Loucy (cell line): ENCODE measurements at regions not wholly inside any gene's neighbourhood (a gene's known extent, or its start where the extent isn't known, plus 50 kb on each side); places are given as distances from the start of the nearest gene placed in this dataset.
"Not testable (repeated sequence)": the region's sequence is repeated elsewhere in the genome, so short reads cannot be mapped to it uniquely, and the experiment has no call there.

Source experiments
- H2AFZ ChIP-seq: fragments of 200-600 bp; sonication (generic); 2 replicates; pipeline ENCODE4 v1.6.0; 2016; ENCODE audit warnings: antibody characterized with exemption, mild to moderate bottlenecking, low read length, moderate library complexity
- H3F3A ChIP-seq: fragments of 200-600 bp; 2 replicates; pipeline ENCODE4 v1.6.0; 2016; ENCODE audit warnings: antibody characterized with exemption, low read depth, mild to moderate bottlenecking
- H3K27me3 ChIP-seq: fragments of 200-600 bp; sonication (generic); 2 replicates; pipeline ENCODE4 v1.6.1; 2014; ENCODE audit warnings: low read length, mild to moderate bottlenecking; ENCODE audit not compliant: insufficient read depth, poor library complexity, severe bottlenecking
- H3K36me3 ChIP-seq: fragments of 200-600 bp; sonication (generic); 2 replicates; pipeline ENCODE4 v1.6.1; 2016; ENCODE audit warnings: low read length; ENCODE audit not compliant: insufficient read depth
- H3K4me1 ChIP-seq: fragments of 200-600 bp; sonication (generic); 2 replicates; pipeline ENCODE4 v1.5.1; 2014; ENCODE audit warnings: low read length, mild to moderate bottlenecking; ENCODE audit not compliant: insufficient read depth, poor library complexity, severe bottlenecking
- H3K4me2 ChIP-seq: fragments of 200-600 bp; sonication (generic); 2 replicates; pipeline ENCODE4 v1.6.0; 2014; ENCODE audit warnings: antibody characterized with exemption, low read length, low read depth, mild to moderate bottlenecking; ENCODE audit not compliant: poor library complexity, severe bottlenecking
- H3K4me3 ChIP-seq: fragments of 200-600 bp; sonication (generic); 2 replicates; pipeline ENCODE4 v1.5.1; 2014; ENCODE audit warnings: low read length, mild to moderate bottlenecking, mixed read lengths; ENCODE audit not compliant: poor library complexity, severe bottlenecking
- H3K79me2 ChIP-seq: fragments of 200-600 bp; sonication (generic); 2 replicates; pipeline ENCODE4 v1.6.1; 2014; ENCODE audit warnings: low read length; ENCODE audit not compliant: insufficient read depth
- H3K9ac ChIP-seq: fragments of 200-600 bp; sonication (generic); 2 replicates; pipeline ENCODE4 v1.6.0; 2014; ENCODE audit warnings: mild to moderate bottlenecking, low read depth, low read length, moderate library complexity; ENCODE audit not compliant: poor library complexity, severe bottlenecking
- H3K9me2 ChIP-seq: fragments of 200-600 bp; sonication (generic); replicated peaks from 2 replicates; pipeline ENCODE4 v1.6.1; 2016; ENCODE audit warnings: low read depth, low read length, mixed read lengths
- H3K9me3 ChIP-seq: fragments of 200-600 bp; sonication (generic); 2 replicates; pipeline ENCODE4 v1.6.1; 2014; ENCODE audit warnings: mild to moderate bottlenecking, antibody characterized with exemption, low read length, low read depth; ENCODE audit not compliant: insufficient read depth
- H4K20me1 ChIP-seq: fragments of 200-600 bp; sonication (generic); 2 replicates; pipeline ENCODE4 v1.6.0; 2014; ENCODE audit warnings: antibody characterized with exemption, low read length, mild to moderate bottlenecking; ENCODE audit not compliant: insufficient read depth, poor library complexity, severe bottlenecking
- CTCF ChIP-seq: fragments of 200-600 bp; sonication (generic); conservative IDR thresholded peaks from 2 replicates; pipeline ENCODE4 v1.5.1; 2014; ENCODE audit warnings: mild to moderate bottlenecking, antibody characterized with exemption, low read length
- EZH2phosphoT487 ChIP-seq: fragments of 200-600 bp; IDR thresholded peaks from 2 replicates; pipeline ENCODE4 v1.6.1; 2018; ENCODE audit warnings: antibody characterized with exemption, mild to moderate bottlenecking, moderate library complexity, borderline replicate concordance

DNA sequence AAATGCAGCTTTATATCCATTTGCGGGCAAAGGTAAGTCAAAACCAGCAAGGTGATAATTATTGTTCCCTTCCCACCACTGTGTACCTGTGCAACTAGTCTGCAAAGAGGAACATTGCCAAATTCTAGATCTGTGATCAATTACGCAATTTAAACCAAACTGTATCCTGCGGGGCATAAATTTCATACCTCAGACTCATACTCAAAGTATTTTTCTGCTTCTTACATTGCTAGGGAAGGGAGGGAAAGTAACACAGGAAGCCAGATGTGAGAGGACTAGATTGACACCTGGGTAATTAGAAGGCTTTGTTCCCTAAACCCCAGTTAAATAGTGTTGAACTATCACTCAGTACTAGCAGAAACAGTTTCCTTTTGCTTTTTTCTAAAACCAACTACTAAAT, 240.2 kb upstream of the ZNF608 start:
- TF ChIP-seq EZH2phosphoT487 (no peak), CTCF (no peak)
- Histone ChIP-seq H3K27me3 (no peaks in the 10 kb centered on the region), H3K4me3 (no peak overlapping the region), H2AFZ (no peak overlapping the region), H3K4me1 (no peaks in the 10 kb centered on the region), H3K79me2 (no peaks in the 10 kb centered on the region), H3K9me3 (no peaks in the 10 kb centered on the region), H3F3A (no peaks in the 10 kb centered on the region), H3K36me3 (no peaks in the 10 kb centered on the region), H4K20me1 (no peaks in the 10 kb centered on the region), H3K9me2 (no peaks in the 10 kb centered on the region), H3K9ac (no peak overlapping the region), H3K4me2 (no peak overlapping the region)

DNA sequence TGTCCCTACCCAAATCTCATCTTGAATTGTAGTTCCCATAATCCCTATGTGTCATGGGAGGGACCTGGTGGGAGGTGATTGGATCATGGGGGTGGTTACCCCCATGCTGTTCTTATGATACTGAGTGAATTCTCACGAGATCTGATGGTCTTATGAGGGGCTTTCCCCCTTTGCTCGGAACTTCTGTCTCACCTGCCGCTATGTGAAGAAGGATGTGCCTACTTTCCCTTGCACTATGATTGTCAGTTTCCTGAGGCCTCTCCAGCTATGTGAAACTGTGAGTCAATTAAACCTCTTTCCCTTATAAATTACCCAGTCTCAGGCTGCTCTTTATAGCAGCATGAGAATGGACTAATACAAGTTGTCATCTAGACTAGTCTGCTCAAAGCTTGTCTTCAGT, 241.3 kb upstream of the ZNF608 start:
- H3K4me1 ChIP-seq, H3K9me3 ChIP-seq, H3K79me2 ChIP-seq, H3K4me2 ChIP-seq, H3K27me3 ChIP-seq, H4K20me1 ChIP-seq, H3K9me2 ChIP-seq, H2AFZ ChIP-seq, H3K4me3 ChIP-seq, H3F3A ChIP-seq, H3K9ac ChIP-seq, H3K36me3 ChIP-seq: not testable (repeated sequence)

GRCh38 chr5:124990723-124991122, 244.3 kb upstream of the ZNF608 start:
- Histone ChIP-seq H3K9me2 (no peaks in the 10 kb centered on the region), H4K20me1 (no peaks in the 10 kb centered on the region), H3K9ac (no peak overlapping the region), H3K27me3 (no peaks in the 10 kb centered on the region), H3K36me3 (no peaks in the 10 kb centered on the region), H3F3A (no peaks in the 10 kb centered on the region), H3K79me2 (no peaks in the 10 kb centered on the region), H3K4me3 (no peak overlapping the region), H3K4me2 (no peak overlapping the region), H2AFZ (no peak overlapping the region), H3K4me1 (no peaks in the 10 kb centered on the region), H3K9me3 (no peaks in the 10 kb centered on the region)
- TF ChIP-seq EZH2phosphoT487 (no peak), CTCF (no peak)

GRCh38 chr5:124995421-124995820, 249.0 kb upstream of the ZNF608 start:
- Histone ChIP-seq H3K79me2 (no peaks in the 10 kb centered on the region), H3K9me2 (no peaks in the 10 kb centered on the region), H4K20me1 (no peaks in the 10 kb centered on the region), H3F3A (no peaks in the 10 kb centered on the region), H2AFZ (no peak overlapping the region), H3K4me1 (no peaks in the 10 kb centered on the region), H3K36me3 (no peaks in the 10 kb centered on the region), H3K27me3 (no peaks in the 10 kb centered on the region), H3K4me2 (no peak overlapping the region), H3K9ac (no peak overlapping the region), H3K9me3 (no peaks in the 10 kb centered on the region), H3K4me3 (no peak overlapping the region)
- TF ChIP-seq CTCF = no peak
- TF ChIP-seq EZH2phosphoT487 = no peak
